OCI-LY1 (cell line): ENCODE measurements at regions not wholly inside any gene's neighbourhood (a gene's known extent, or its start where the extent isn't known, plus 50 kb on each side); places are given as distances from the start of the nearest gene placed in this dataset.

ENCODE experiments used
- EZH2 ChIP-seq: fragments of 200-600 bp; sonication (generic), shearing (Covaris generic); IDR thresholded peaks from 2 replicates; pipeline ENCODE4 v1.8.0; 2017; ENCODE audit warnings: borderline replicate concordance, mixed run types, mild to moderate bottlenecking, antibody characterized with exemption, low read length, moderate library complexity, mixed read lengths
- TF ChIP-seq, protein P1 (sequence below): fragments of 200-600 bp; sonication (generic), shearing (Covaris generic); IDR thresholded peaks from 2 replicates; pipeline ENCODE4 v1.5.1; 2017; ENCODE audit warnings: mild to moderate bottlenecking, antibody characterized with exemption, low read length, moderate library complexity, mixed read lengths

DNA sequence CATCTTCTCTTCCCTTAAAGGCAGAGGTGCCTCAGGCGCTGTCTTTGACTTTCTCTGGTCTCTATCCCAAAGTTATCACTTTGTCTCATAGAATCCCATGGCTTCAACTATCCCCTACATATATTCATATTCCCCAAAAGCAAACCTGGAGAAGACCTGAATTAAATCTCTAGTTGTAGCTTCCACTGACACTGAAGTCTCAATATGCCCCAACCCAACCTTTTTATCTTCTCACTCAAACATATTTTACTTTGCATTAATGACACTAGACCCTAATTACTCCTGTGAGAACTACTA lies 354.5 kb upstream of the DUSP10 start:
- TF ChIP-seq, protein P1, sequence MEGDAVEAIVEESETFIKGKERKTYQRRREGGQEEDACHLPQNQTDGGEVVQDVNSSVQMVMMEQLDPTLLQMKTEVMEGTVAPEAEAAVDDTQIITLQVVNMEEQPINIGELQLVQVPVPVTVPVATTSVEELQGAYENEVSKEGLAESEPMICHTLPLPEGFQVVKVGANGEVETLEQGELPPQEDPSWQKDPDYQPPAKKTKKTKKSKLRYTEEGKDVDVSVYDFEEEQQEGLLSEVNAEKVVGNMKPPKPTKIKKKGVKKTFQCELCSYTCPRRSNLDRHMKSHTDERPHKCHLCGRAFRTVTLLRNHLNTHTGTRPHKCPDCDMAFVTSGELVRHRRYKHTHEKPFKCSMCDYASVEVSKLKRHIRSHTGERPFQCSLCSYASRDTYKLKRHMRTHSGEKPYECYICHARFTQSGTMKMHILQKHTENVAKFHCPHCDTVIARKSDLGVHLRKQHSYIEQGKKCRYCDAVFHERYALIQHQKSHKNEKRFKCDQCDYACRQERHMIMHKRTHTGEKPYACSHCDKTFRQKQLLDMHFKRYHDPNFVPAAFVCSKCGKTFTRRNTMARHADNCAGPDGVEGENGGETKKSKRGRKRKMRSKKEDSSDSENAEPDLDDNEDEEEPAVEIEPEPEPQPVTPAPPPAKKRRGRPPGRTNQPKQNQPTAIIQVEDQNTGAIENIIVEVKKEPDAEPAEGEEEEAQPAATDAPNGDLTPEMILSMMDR: peak; percentile 24; the same call in 1 of the 2 replicates
- TF ChIP-seq EZH2: no peak
